Panc1 (cell line): ENCODE measurements at regions not wholly inside any gene's neighbourhood (a gene's known extent, or its start where the extent isn't known, plus 50 kb on each side); places are given as distances from the start of the nearest gene placed in this dataset.

ENCODE experiments used
- ATAC-seq: fragments of 200-7000 bp; cut with Tn5 transposase; 2 replicates; pipeline ENCODE4 v1.9.1; 2020; ENCODE audit warnings: mild to moderate bottlenecking, moderate library complexity
- BruUV-seq: library from RNA; stranded (reverse); fragments of 400-500 nt; replicated peaks from 2 replicates; lab custom pipeline; 2021; lab: Mats Ljungman, UMichigan
- CTCF ChIA-PET: fragments of 300-600 bp; sonication (Branson Sonifier 250); formaldehyde crosslinking; loops from one replicate; lab custom pipeline; 2022; ENCODE audit warnings: antibody characterized with exemption; lab: Charles Lee
- POLR2A ChIA-PET: fragments of 300-600 bp; sonication (Branson Sonifier 250); formaldehyde crosslinking; loops from one replicate; lab custom pipeline; 2022; ENCODE audit warnings: antibody characterized with exemption; lab: Charles Lee
- DNase-seq: peaks from one replicate; pipeline ENCODE4 v3.0.0-alpha.2; 2010; ENCODE audit warnings: low read depth, low spot score
- H3K27ac ChIP-seq: 2 replicates; pipeline ENCODE4 v1.5.1; 2011; ENCODE audit warnings: mild to moderate bottlenecking, low read length, inconsistent platforms
- H3K27me3 ChIP-seq: fragments of 200-500 bp; sonication (Bioruptor generic); 2 replicates; pipeline ENCODE4 v1.6.0; 2014; ENCODE audit warnings: low read length, inconsistent platforms; ENCODE audit not compliant: control insufficient read depth, insufficient read depth
- H3K36me3 ChIP-seq: fragments of 200-500 bp; sonication (Bioruptor generic); 2 replicates; pipeline ENCODE4 v1.5.1; 2014; ENCODE audit warnings: inconsistent platforms, mild to moderate bottlenecking, low read length, moderate library complexity; ENCODE audit not compliant: control insufficient read depth, insufficient read depth
- H3K4me1 ChIP-seq: 2 replicates; pipeline ENCODE4 v1.5.1; 2011; ENCODE audit warnings: inconsistent platforms, mild to moderate bottlenecking, low read length, moderate library complexity; ENCODE audit not compliant: control insufficient read depth, insufficient read depth
- H3K4me3 ChIP-seq, 2 experiments: 2 replicates each; pipeline ENCODE4 v1.5.1; 2011 to 2012; ENCODE audit warnings: low read depth in 2 of 2, low read length in 2 of 2, mild to moderate bottlenecking in 2 of 2, inconsistent platforms in 1 of 2, moderate library complexity in 1 of 2
- H3K9me3 ChIP-seq: fragments of 200-500 bp; sonication (Bioruptor generic); 2 replicates; pipeline ENCODE4 v1.5.1; 2014; ENCODE audit warnings: low read depth, mild to moderate bottlenecking, inconsistent platforms, low read length, moderate library complexity; ENCODE audit not compliant: control insufficient read depth, insufficient read depth
- CTCF ChIP-seq: fragments of 450-650 bp; IDR thresholded peaks from 2 replicates; pipeline ENCODE4 v1.5.1; 2017; ENCODE audit warnings: mild to moderate bottlenecking
- POLR2AphosphoS5 ChIP-seq: IDR thresholded peaks from 2 replicates; pipeline ENCODE4 v1.6.1; 2012; ENCODE audit warnings: mild to moderate bottlenecking, low read depth, low read length, moderate library complexity
- REST ChIP-seq, 2 experiments: IDR thresholded peaks; 2 replicates each; pipeline ENCODE4 v1.6.1; 2011 to 2012; ENCODE audit warnings: low read depth in 2 of 2, control low read depth in 1 of 2, low read length in 1 of 2, mild to moderate bottlenecking in 1 of 2, moderate library complexity in 1 of 2; ENCODE audit not compliant: insufficient read depth in 1 of 2
- SIN3A ChIP-seq: IDR thresholded peaks from 2 replicates; pipeline ENCODE4 v1.6.1; 2012; ENCODE audit warnings: low read depth, mild to moderate bottlenecking, low read length, moderate library complexity, borderline replicate concordance; ENCODE audit not compliant: insufficient read depth
- TCF7L2 ChIP-seq: IDR thresholded peaks from 2 replicates; pipeline ENCODE4 v1.6.1; 2011; ENCODE audit warnings: mild to moderate bottlenecking, low read depth, low read length, inconsistent platforms
- in situ Hi-C: cut with HindIII; loops from 2 replicates; pipeline ENCODE4 v1.10.0; 2016; ENCODE audit warnings: low sequenced_read_pairs, low pct_unique_long_range_greater_than_20kb
- intact Hi-C: fragments of 100-400 bp; cut with micrococcal nuclease; formaldehyde crosslinking; loops from one replicate; pipeline ENCODE4 v1.10.0; 2022; ENCODE audit not compliant: unreplicated experiment

GRCh38 chr13:34308725-34309124 is 490.8 kb downstream of the RFC3 start:
- H3K27me3 ChIP-seq = no peaks in the 10 kb centered on the region
- ATAC-seq = no peak
- no TSS peak for BruUV-seq
- no peak for DNase-seq
- ChIA-PET POLR2A (no interaction called here), CTCF (no interaction called here)
- H3K27ac ChIP-seq = no peak overlapping the region
- H3K4me3 ChIP-seq = no peak overlapping the region
- H3K4me1 ChIP-seq = no peaks in the 10 kb centered on the region
- in situ Hi-C loops = no loop called here
- H3K9me3 ChIP-seq = no peaks in the 10 kb centered on the region
- no peaks in the 10 kb centered on the region for H3K36me3 ChIP-seq
- intact Hi-C loops = no loop called here
- no peak for TF ChIP-seq SIN3A
- TF ChIP-seq REST (IDR thresholded peaks at IDR 0.05; ENCODE audit: insufficient read depth in 1 of 2, low read depth in 2 of 2, low read length in 1 of 2) = no peak
- TF ChIP-seq POLR2AphosphoS5 = no peak
- no peak for TF ChIP-seq CTCF

- Histone ChIP-seq H3K27me3 (no peaks in the 10 kb centered on the region), H3K4me3 (no peak overlapping the region), H3K4me1 (no peaks in the 10 kb centered on the region), H3K27ac (no peak overlapping the region), H3K9me3 (no peaks in the 10 kb centered on the region), H3K36me3 (no peaks in the 10 kb centered on the region)
- in situ Hi-C loops = no loop called here
- TF ChIP-seq SIN3A (no peak), TCF7L2 (no peak), CTCF (no peak), REST (IDR thresholded peaks at IDR 0.05; ENCODE audit: insufficient read depth in 1 of 2, low read depth in 2 of 2, low read length in 1 of 2) (no peak), POLR2AphosphoS5 (no peak)
- ChIA-PET CTCF (no interaction called here), POLR2A (no interaction called here)
- intact Hi-C loops = no loop called here
- no TSS peak for BruUV-seq
- ATAC-seq = no peak
- no peak for DNase-seq
These were observed 492.6 kb downstream of the RFC3 start for GRCh38 chr13:34310539-34310938.
